AG04449 (cell line): ENCODE measurements at regions not wholly inside any gene's neighbourhood (a gene's known extent, or its start where the extent isn't known, plus 50 kb on each side); places are given as distances from the start of the nearest gene placed in this dataset.
"Not testable (repeated sequence)": the region's sequence is repeated elsewhere in the genome, so short reads cannot be mapped to it uniquely, and the experiment has no call there.

Experiments used
- CTCF ChIA-PET: fragments of 350-600 bp; formaldehyde crosslinking; extraction: SDS; loops from one replicate; lab custom pipeline; 2021; ENCODE audit warnings: antibody characterized with exemption; lab: Yijun Ruan, JAX
- POLR2A ChIA-PET: fragments of 400-600, 350-600 bp; formaldehyde crosslinking; extraction: SDS; loops from one replicate; lab custom pipeline; 2020; ENCODE audit warnings: antibody characterized with exemption, inconsistent platforms; lab: Yijun Ruan, JAX
- DNase-seq: peaks from one replicate; pipeline ENCODE4 v3.0.0-alpha.2; 2010; ENCODE audit warnings: low read depth, low spot score
- H3K4me3 ChIP-seq: 2 replicates; pipeline ENCODE4 v1.5.1; 2011; ENCODE audit warnings: low read depth, mild to moderate bottlenecking, control low read depth, low read length
- CTCF ChIP-seq: IDR thresholded peaks from one replicate; pipeline ENCODE4 v1.5.1; 2011; ENCODE audit warnings: mild to moderate bottlenecking, moderate library complexity, low read length, control low read depth, inconsistent platforms; ENCODE audit not compliant: insufficient read depth; ENCODE audit errors: missing control alignments

- no peak overlapping the region for H3K4me3 ChIP-seq
- ChIA-PET POLR2A (no interaction called here), CTCF (interaction anchor here (1.5 kb wide), 1 partner anchor 1960 kb away, joined by 5 read pairs; no protein-coding TSS in a partner anchor)
- DNase-seq: no peak
- no peak for TF ChIP-seq CTCF
These were observed 1073.1 kb downstream of the EPHA3 start for GRCh38 chr3:90180543-90180942.

GRCh38 chr3:90182291-90182976, 1075.0 kb downstream of the EPHA3 start:
- H3K4me3 ChIP-seq: peak overlapping the region; percentile 45
- CTCF ChIA-PET: interaction anchor here (1.3 to 1.6 kb wide), 3 partner anchors 1963 to 1979 kb away, joined by 3 to 8 read pairs (median 4); no protein-coding TSS in a partner anchor

GRCh38 chr3:90184861-90185260, 1077.4 kb downstream of the EPHA3 start:
- DNase-seq: no peak
- ChIA-PET POLR2A (no interaction called here), CTCF (interaction anchor here (1.6 kb wide), 2 partner anchors 1965 to 1980 kb away, joined by 3 to 4 read pairs; no protein-coding TSS in a partner anchor)
- TF ChIP-seq CTCF: no peak
- H3K4me3 ChIP-seq: no peak overlapping the region

More at GRCh38 chr3:90182291-90182976, 1075.0 kb downstream of the EPHA3 start:
- POLR2A ChIA-PET, DNase-seq: not testable (repeated sequence)

- DNase-seq, CTCF ChIA-PET, H3K4me3 ChIP-seq, POLR2A ChIA-PET: not testable (repeated sequence)
These were observed 1090.0 kb downstream of the EPHA3 start for GRCh38 chr3:90197383-90197782.

- CTCF ChIA-PET, H3K4me3 ChIP-seq, POLR2A ChIA-PET, DNase-seq: not testable (repeated sequence)
These were observed 1095.5 kb downstream of the EPHA3 start for GRCh38 chr3:90202931-90203330.

GRCh38 chr3:90206482-90206881, 1099.1 kb downstream of the EPHA3 start:
- DNase-seq, POLR2A ChIA-PET, CTCF ChIA-PET, H3K4me3 ChIP-seq: not testable (repeated sequence)

GRCh38 chr3:90207353-90208097, 1100.1 kb downstream of the EPHA3 start:
- DNase-seq, POLR2A ChIA-PET: not testable (repeated sequence)

GRCh38 chr3:90221900-90222299, 1114.5 kb downstream of the EPHA3 start:
- ChIA-PET POLR2A (no interaction called here), CTCF (no interaction called here)
- no peak for DNase-seq
- no peak overlapping the region for H3K4me3 ChIP-seq
- TF ChIP-seq CTCF: no peak

More at GRCh38 chr3:90207353-90208097, 1100.1 kb downstream of the EPHA3 start:
- CTCF ChIA-PET, H3K4me3 ChIP-seq: not testable (repeated sequence)
